ENCODE measurements at regions not wholly inside any gene's neighbourhood (a gene's known extent, or its start where the extent isn't known, plus 50 kb on each side); places are given as distances from the start of the nearest gene placed in this dataset.

- Histone ChIP-seq H3K27me3 (replicated peaks; ENCODE audit: insufficient read depth, low read depth, low read length, poor library complexity) (no peaks in the 10 kb centered on the region), H3K9me3 (ENCODE audit: low read depth, low read length, poor library complexity, severe bottlenecking) (no peaks in the 10 kb centered on the region), H3K36me3 (ENCODE audit: insufficient read depth, low read length, poor library complexity, severe bottlenecking) (no peaks in the 10 kb centered on the region), H3K4me3 (ENCODE audit: low read depth, low read length, poor library complexity, severe bottlenecking) (no peak overlapping the region), H3K27ac (ENCODE audit: low read depth, low read length, poor library complexity, severe bottlenecking) (no peak overlapping the region), H3K4me1 (ENCODE audit: insufficient read depth, low read length, poor library complexity, severe bottlenecking) (peaks cover 14% of the 10 kb centered on the region)
- no peak for TF ChIP-seq EZH2 (IDR thresholded peaks at IDR 0.05; ENCODE audit: borderline replicate concordance, low read depth, low read length, poor library complexity, severe bottlenecking)
- TF ChIP-seq, protein P1, sequence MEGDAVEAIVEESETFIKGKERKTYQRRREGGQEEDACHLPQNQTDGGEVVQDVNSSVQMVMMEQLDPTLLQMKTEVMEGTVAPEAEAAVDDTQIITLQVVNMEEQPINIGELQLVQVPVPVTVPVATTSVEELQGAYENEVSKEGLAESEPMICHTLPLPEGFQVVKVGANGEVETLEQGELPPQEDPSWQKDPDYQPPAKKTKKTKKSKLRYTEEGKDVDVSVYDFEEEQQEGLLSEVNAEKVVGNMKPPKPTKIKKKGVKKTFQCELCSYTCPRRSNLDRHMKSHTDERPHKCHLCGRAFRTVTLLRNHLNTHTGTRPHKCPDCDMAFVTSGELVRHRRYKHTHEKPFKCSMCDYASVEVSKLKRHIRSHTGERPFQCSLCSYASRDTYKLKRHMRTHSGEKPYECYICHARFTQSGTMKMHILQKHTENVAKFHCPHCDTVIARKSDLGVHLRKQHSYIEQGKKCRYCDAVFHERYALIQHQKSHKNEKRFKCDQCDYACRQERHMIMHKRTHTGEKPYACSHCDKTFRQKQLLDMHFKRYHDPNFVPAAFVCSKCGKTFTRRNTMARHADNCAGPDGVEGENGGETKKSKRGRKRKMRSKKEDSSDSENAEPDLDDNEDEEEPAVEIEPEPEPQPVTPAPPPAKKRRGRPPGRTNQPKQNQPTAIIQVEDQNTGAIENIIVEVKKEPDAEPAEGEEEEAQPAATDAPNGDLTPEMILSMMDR (conservative IDR thresholded peaks at IDR 0.05; ENCODE audit: low read depth, low read length), result no peak
- ChIA-PET POLR2A (ENCODE audit: low non-redundant PET) (no interaction called here), CTCF (no interaction called here)
- DNase-seq (ENCODE audit: low spot score), result no peak
- intact Hi-C loops (cut with micrococcal nuclease; ENCODE audit: unreplicated experiment), result no loop called here
- BruUV-seq (replicated peaks), result no TSS peak
Observed at GRCh38 chr10:33385686-33386085, 51.2 kb upstream of the NRP1 start.

DNA sequence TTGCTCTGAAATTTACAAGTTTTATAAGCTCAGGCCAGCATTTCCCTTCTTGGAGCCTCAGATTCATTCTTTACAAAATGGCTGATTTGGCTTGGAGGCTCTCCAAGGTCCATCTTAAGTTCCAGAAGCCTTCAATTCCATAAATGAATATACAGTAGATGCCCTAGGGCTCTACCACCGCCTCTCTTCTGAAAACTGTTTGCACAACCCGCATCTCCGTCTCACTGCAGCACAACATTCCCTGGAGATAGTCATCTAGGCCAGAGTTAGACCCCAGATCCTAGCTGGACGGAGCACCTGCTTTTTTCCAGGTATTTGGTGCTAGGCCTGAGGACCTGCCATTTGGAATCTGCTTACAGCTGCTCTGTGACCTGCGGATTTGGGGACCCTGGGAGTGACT is 50.5 kb upstream of the NRP1 start:
- no peak overlapping the region for H3K27ac ChIP-seq (ENCODE audit: low read depth, low read length, poor library complexity, severe bottlenecking)
- ChIA-PET CTCF (no interaction called here), POLR2A (ENCODE audit: low non-redundant PET) (no interaction called here)
- H3K4me3 ChIP-seq (ENCODE audit: low read depth, low read length, poor library complexity, severe bottlenecking), result no peak overlapping the region
- H3K9me3 ChIP-seq (ENCODE audit: low read depth, low read length, poor library complexity, severe bottlenecking), result no peaks in the 10 kb centered on the region
- no TSS peak for BruUV-seq (replicated peaks)
- peaks cover 14% of the 10 kb centered on the region for H3K4me1 ChIP-seq (ENCODE audit: insufficient read depth, low read length, poor library complexity, severe bottlenecking)
- intact Hi-C loops (cut with micrococcal nuclease; ENCODE audit: unreplicated experiment), result no loop called here
- no peak for TF ChIP-seq EZH2 (IDR thresholded peaks at IDR 0.05; ENCODE audit: borderline replicate concordance, low read depth, low read length, poor library complexity, severe bottlenecking)
- TF ChIP-seq, protein P1 (conservative IDR thresholded peaks at IDR 0.05; ENCODE audit: low read depth, low read length), result no peak
- H3K36me3 ChIP-seq (ENCODE audit: insufficient read depth, low read length, poor library complexity, severe bottlenecking), result no peaks in the 10 kb centered on the region
- H3K27me3 ChIP-seq (replicated peaks; ENCODE audit: insufficient read depth, low read depth, low read length, poor library complexity), result no peaks in the 10 kb centered on the region
- DNase-seq (ENCODE audit: low spot score), result no peak
